Mononuclear cell (primary cell): ENCODE measurements at regions not wholly inside any gene's neighbourhood (a gene's known extent, or its start where the extent isn't known, plus 50 kb on each side); places are given as distances from the start of the nearest gene placed in this dataset.

Source experiments
- H3K27me3 ChIP-seq: 2 replicates; pipeline ENCODE4 v1.6.0; 2011; ENCODE audit warnings: low read length, control low read depth; ENCODE audit not compliant: insufficient read depth
- H3K4me1 ChIP-seq: 2 replicates; pipeline ENCODE4 v1.5.1; 2011; ENCODE audit warnings: mild to moderate bottlenecking, low read length, control low read depth; ENCODE audit not compliant: insufficient read depth
- H3K4me3 ChIP-seq: 2 replicates; pipeline ENCODE4 v1.5.1; 2011; ENCODE audit warnings: mild to moderate bottlenecking, low read length, moderate library complexity
- H3K9me3 ChIP-seq: 2 replicates; pipeline ENCODE4 v1.5.1; 2011; ENCODE audit warnings: low read depth, mild to moderate bottlenecking, control low read depth, low read length

GRCh38 chr21:16563116-16563515 lies 833.3 kb downstream of the USP25 start:
- Histone ChIP-seq H3K9me3 (no peaks in the 10 kb centered on the region), H3K4me3 (no peak overlapping the region), H3K4me1 (no peaks in the 10 kb centered on the region), H3K27me3 (no peaks in the 10 kb centered on the region)

DNA sequence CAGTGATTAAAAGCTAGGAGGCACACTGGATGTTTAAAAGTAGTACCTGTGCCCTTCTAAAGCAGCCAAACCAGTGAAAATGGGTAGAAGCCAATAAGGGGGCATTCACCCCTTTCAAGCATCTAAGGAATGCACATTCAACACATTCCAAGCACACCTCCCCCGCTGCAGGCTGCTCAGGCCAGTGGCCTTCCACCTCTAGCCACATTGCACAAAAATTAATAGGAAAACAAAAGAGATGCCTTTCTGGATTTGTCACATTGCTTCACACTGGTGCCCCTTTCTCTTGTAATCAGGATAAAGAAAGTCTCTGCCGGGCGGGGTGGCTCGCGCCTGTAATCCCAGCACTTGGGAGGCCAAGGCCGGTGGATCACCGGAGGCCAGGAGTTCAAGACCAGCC lies 834.0 kb downstream of the USP25 start:
- Histone ChIP-seq H3K27me3 (no peaks in the 10 kb centered on the region), H3K9me3 (no peaks in the 10 kb centered on the region), H3K4me1 (no peaks in the 10 kb centered on the region), H3K4me3 (no peak overlapping the region)

DNA sequence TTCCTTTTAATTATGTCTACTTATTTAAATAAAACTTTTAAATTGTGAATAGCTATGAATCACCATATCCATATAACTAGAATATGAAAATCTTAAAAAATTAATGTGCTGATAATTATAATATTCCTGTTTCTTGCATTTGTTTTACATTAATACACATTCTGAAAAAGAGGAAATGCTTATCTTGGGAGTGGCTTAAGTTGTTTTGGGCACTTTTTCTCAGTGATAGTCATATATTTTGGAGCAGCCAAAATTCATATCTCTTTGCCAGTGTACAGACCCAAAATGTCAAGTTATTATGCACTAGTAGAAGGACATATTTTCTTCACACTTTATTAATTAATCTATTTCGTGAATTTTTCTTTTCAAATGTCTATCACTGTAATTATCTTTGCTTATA lies 838.5 kb downstream of the USP25 start:
- no peak overlapping the region for H3K4me3 ChIP-seq
- H3K9me3 ChIP-seq: no peaks in the 10 kb centered on the region
- no peaks in the 10 kb centered on the region for H3K4me1 ChIP-seq
- no peaks in the 10 kb centered on the region for H3K27me3 ChIP-seq

GRCh38 chr21:16568661-16569060 lies 838.9 kb downstream of the USP25 start:
- Histone ChIP-seq H3K9me3 (no peaks in the 10 kb centered on the region), H3K27me3 (no peaks in the 10 kb centered on the region), H3K4me3 (no peak overlapping the region), H3K4me1 (no peaks in the 10 kb centered on the region)

- H3K9me3 ChIP-seq: no peaks in the 10 kb centered on the region
- no peaks in the 10 kb centered on the region for H3K4me1 ChIP-seq
- no peaks in the 10 kb centered on the region for H3K27me3 ChIP-seq
- no peak overlapping the region for H3K4me3 ChIP-seq
Measured at GRCh38 chr21:16569679-16570078, 839.9 kb downstream of the USP25 start.

GRCh38 chr21:16570171-16570570 lies 840.4 kb downstream of the USP25 start:
- H3K4me1 ChIP-seq: no peaks in the 10 kb centered on the region
- no peak overlapping the region for H3K4me3 ChIP-seq
- no peaks in the 10 kb centered on the region for H3K9me3 ChIP-seq
- H3K27me3 ChIP-seq: no peaks in the 10 kb centered on the region

DNA sequence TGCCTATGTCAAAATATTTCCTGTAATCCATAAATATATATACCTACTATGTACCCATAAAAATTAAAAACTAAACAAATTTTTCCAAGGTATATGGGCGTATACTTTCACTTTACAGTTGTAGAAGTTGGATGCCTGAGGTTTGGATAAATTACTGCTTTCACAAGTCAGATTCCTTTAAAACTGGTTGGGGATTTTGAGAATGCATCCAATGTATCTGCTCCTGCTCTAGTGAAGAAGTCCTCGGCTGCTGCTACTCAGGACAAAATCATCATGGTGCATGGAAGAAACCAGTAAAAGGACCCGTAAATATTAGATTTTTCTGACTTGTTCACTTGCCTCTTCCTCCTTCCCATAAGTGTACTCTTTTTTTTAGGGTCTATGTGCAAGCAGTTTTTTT lies 841.1 kb downstream of the USP25 start:
- no peaks in the 10 kb centered on the region for H3K27me3 ChIP-seq
- H3K9me3 ChIP-seq: no peaks in the 10 kb centered on the region
- no peak overlapping the region for H3K4me3 ChIP-seq
- H3K4me1 ChIP-seq: no peaks in the 10 kb centered on the region

- Histone ChIP-seq H3K4me1 (no peaks in the 10 kb centered on the region), H3K27me3 (no peaks in the 10 kb centered on the region), H3K4me3 (no peak overlapping the region), H3K9me3 (no peaks in the 10 kb centered on the region)
Measured at GRCh38 chr21:16571594-16571993, 841.8 kb downstream of the USP25 start.

GRCh38 chr21:16572032-16572431 lies 842.2 kb downstream of the USP25 start:
- H3K4me3 ChIP-seq: no peak overlapping the region
- H3K9me3 ChIP-seq: no peaks in the 10 kb centered on the region
- no peaks in the 10 kb centered on the region for H3K4me1 ChIP-seq
- no peaks in the 10 kb centered on the region for H3K27me3 ChIP-seq

DNA sequence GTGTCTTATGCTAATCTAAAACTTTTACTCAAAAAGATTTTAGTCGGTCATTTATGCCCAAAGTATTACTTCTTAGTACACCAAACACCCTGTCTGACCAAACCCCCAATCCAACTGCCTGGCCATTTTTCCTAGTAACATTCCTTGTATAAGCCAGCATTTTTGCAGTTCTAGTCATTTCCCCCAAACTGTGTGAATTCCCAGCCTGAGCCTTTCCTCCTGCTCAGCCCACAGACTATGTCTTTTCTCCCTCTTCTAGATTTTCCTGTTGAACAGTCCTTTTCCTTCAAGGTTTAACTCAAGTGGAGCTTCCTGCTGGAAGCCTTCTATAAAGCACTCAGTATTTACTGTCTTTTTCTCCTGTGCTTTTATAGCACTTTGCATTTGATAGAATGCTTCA lies 843.8 kb downstream of the USP25 start:
- Histone ChIP-seq H3K4me1 (no peaks in the 10 kb centered on the region), H3K27me3 (no peaks in the 10 kb centered on the region), H3K4me3 (no peak overlapping the region), H3K9me3 (no peaks in the 10 kb centered on the region)

DNA sequence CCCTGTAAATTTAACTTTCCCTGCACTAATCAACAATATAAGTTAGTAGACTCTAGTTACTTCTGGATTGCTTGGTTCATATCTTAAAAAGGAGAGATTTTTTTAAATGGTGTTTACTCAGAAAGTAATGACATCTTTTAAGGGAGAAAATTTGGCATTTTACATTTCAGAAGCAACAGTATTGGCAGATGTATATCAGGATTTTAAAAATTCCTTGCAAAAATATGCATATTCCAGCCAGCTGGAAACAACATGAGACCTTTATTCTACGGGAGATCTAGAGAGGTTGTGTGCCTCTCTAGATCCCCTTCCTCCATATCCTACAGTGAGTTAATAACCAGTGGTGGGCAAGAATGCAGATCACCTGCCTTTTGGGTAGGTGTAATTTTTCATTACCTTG lies 848.2 kb downstream of the USP25 start:
- H3K27me3 ChIP-seq: no peaks in the 10 kb centered on the region
- H3K9me3 ChIP-seq: no peaks in the 10 kb centered on the region
- H3K4me1 ChIP-seq: no peaks in the 10 kb centered on the region
- H3K4me3 ChIP-seq: no peak overlapping the region

- Histone ChIP-seq H3K4me3 (no peak overlapping the region), H3K9me3 (no peaks in the 10 kb centered on the region)
Measured at GRCh38 chr21:16578912-16579311, 849.1 kb downstream of the USP25 start.

DNA sequence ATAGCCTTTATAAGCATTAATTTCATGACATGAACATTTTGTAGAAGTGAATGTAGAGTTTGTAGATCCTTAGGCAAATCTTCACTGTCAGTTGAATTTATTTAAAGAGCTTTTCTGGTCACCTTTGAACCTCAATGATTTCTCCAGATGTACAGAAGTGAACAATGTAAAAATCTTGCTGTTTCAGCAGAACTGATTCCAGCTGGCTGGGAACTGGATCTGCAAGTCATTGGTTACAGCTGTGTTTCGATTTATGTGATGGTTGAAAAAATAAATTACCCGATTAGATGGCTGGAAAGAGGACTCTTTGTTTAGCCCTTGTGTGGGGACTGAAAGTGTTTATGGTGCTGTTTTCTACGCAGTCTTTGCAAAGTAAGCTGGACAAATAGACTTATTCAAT lies 849.8 kb downstream of the USP25 start:
- no peaks in the 10 kb centered on the region for H3K4me1 ChIP-seq

More at GRCh38 chr21:16578912-16579311, 849.1 kb downstream of the USP25 start:
- no peaks in the 10 kb centered on the region for H3K27me3 ChIP-seq
- H3K4me1 ChIP-seq: no peaks in the 10 kb centered on the region

DNA sequence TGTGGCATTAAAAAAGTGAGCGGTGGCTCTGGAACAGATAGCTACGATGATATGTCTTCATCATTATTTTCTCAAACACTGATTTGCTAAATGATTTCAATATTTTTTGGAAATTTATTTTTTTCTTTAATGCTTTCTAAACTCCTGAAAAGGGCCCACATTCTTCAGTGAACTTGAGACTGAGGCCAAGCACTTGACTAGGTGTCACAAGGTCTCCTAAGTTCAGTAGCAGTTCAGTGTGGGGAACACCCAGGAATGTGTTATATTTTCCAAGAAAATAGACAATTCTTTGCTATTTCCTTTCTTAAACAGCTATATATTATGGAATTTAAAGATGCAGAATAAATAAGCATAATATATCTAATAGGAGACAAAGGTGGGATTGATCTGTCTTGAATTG lies 850.9 kb downstream of the USP25 start:
- Histone ChIP-seq H3K4me1 (no peaks in the 10 kb centered on the region), H3K4me3 (no peak overlapping the region), H3K27me3 (no peaks in the 10 kb centered on the region), H3K9me3 (no peaks in the 10 kb centered on the region)

More for the DNA sequence above, 849.8 kb downstream of the USP25 start:
- Histone ChIP-seq H3K9me3 (no peaks in the 10 kb centered on the region), H3K4me3 (no peak overlapping the region), H3K27me3 (no peaks in the 10 kb centered on the region)

DNA sequence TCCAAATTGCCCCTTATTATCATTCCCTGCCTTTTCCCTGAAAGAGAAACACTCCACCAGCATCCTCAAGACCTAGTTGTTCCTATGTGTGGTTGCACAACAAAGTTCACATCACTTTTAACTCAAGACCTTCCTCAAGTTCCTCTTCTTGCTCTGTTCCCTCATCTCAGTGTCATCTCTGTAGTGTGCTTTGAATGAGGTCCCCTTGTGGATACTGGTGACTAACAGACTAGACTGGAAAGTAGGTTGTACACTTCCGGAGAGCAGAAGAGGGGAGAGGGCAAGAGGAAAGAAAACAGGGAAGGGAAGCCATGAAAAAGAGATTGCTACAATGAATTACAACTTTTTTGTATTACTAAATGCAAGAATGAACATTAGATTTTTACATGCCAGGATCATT lies 853.8 kb downstream of the USP25 start:
- H3K27me3 ChIP-seq: no peaks in the 10 kb centered on the region
- H3K4me1 ChIP-seq: peaks cover 4% of the 10 kb centered on the region
- no peaks in the 10 kb centered on the region for H3K9me3 ChIP-seq
- H3K4me3 ChIP-seq: no peak overlapping the region

GRCh38 chr21:16584756-16585155 lies 855.0 kb downstream of the USP25 start:
- H3K4me1 ChIP-seq: peaks cover 4% of the 10 kb centered on the region
- H3K9me3 ChIP-seq: no peaks in the 10 kb centered on the region
- H3K27me3 ChIP-seq: no peaks in the 10 kb centered on the region
- no peak overlapping the region for H3K4me3 ChIP-seq

DNA sequence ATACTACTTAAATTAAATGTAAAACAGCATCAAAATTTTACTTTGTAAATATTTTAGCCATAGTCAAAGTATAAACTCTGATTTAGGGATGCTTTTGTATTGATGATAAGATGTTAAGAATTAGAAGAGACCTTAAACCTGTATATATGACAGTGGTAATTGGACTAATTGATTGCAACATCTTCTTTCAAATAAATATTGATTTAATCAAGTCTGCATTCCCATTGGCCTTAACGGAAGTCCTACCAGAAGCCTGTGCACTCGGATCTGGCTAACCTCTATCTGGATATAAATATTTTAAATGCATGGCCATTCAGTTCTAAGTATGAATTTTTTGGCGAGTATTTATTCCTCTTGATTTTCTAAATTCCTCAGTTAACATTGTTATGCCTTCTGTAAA lies 856.1 kb downstream of the USP25 start:
- Histone ChIP-seq H3K27me3 (no peaks in the 10 kb centered on the region), H3K4me3 (no peak overlapping the region), H3K9me3 (no peaks in the 10 kb centered on the region), H3K4me1 (peaks cover 4% of the 10 kb centered on the region)
